H1 (cell line): ENCODE measurements at regions not wholly inside any gene's neighbourhood (a gene's known extent, or its start where the extent isn't known, plus 50 kb on each side); places are given as distances from the start of the nearest gene placed in this dataset.

Experiments used
- CTCF ChIA-PET: fragments of 300-600 bp; sonication (Branson Sonifier 250); formaldehyde crosslinking; loops from one replicate; lab custom pipeline; 2021; ENCODE audit not compliant: partially characterized antibody; lab: Charles Lee
- POLR2A ChIA-PET: fragments of 300-600 bp; sonication (Branson Sonifier 250); formaldehyde crosslinking; loops from one replicate; lab custom pipeline; 2021; ENCODE audit warnings: inconsistent platforms; ENCODE audit not compliant: partially characterized antibody; lab: Charles Lee
- DNase-seq, 2 experiments: peaks; one replicate each; pipeline versions ENCODE4 v3.0.0 to v3.0.0-alpha.2; 2010 to 2022; ENCODE audit warnings: low spot score in 2 of 2, low read depth in 1 of 2, mixed read lengths in 1 of 2
- FAIRE-seq: peaks from 2 replicates; lab custom pipeline; 2011; peaks lifted over from hg19 to GRCh38; lab: Jason Lieb, UNC
- H2AFZ ChIP-seq: 2 replicates; pipeline ENCODE4 v1.8.1; 2012; ENCODE audit warnings: low read length, inconsistent platforms
- H2AK5ac ChIP-seq: 2 replicates; pipeline ENCODE4 v1.6.1; 2013; ENCODE audit warnings: low read depth, low read length
- H2BK120ac ChIP-seq: replicated peaks from 2 replicates; pipeline ENCODE3; 2013; ENCODE audit warnings: low read depth, low read length, inconsistent platforms
- H2BK12ac ChIP-seq: 2 replicates; pipeline ENCODE4 v1.6.1; 2013; ENCODE audit warnings: low read depth, low read length
- H2BK15ac ChIP-seq: 2 replicates; pipeline ENCODE4 v1.6.1; 2013; ENCODE audit warnings: low read length
- H2BK20ac ChIP-seq: 2 replicates; pipeline ENCODE4 v1.6.1; 2013; ENCODE audit warnings: low read length
- H2BK5ac ChIP-seq: 2 replicates; pipeline ENCODE4 v1.6.1; 2013; ENCODE audit warnings: low read depth, low read length
- H3K14ac ChIP-seq: 2 replicates; pipeline ENCODE4 v1.6.1; 2013; ENCODE audit warnings: inconsistent platforms; ENCODE audit not compliant: insufficient read length
- H3K18ac ChIP-seq: 2 replicates; pipeline ENCODE4 v1.6.1; 2013; ENCODE audit warnings: low read length; ENCODE audit errors: extremely low read depth
- H3K23ac ChIP-seq: 2 replicates; pipeline ENCODE4 v1.6.1; 2013; ENCODE audit warnings: inconsistent platforms; ENCODE audit not compliant: insufficient read length
- H3K23me2 ChIP-seq: 2 replicates; pipeline ENCODE4 v1.6.1; 2013; ENCODE audit warnings: low read depth, low read length
- H3K27ac ChIP-seq: 2 replicates; pipeline ENCODE4 v1.6.1; 2011; ENCODE audit warnings: low read depth, low read length, inconsistent platforms
- H3K27me3 ChIP-seq, 4 experiments: replicated peaks in 1 of 4; 1 replicate in 1 of 4; 2 replicates in 3 of 4; pipeline versions ENCODE4 v1.6.1 to v1.8.1; 2011 to 2013; ENCODE audit warnings: low read length in 3 of 4, mild to moderate bottlenecking in 3 of 4, inconsistent platforms in 2 of 4, mixed read lengths in 2 of 4, moderate library complexity in 1 of 4; ENCODE audit not compliant: control insufficient read depth in 3 of 4, insufficient read depth in 3 of 4; ENCODE audit errors: extremely low read depth in 1 of 4
- H3K36me3 ChIP-seq, 4 experiments: 2 replicates each; pipeline versions ENCODE4 v1.6.1 to v1.8.1; 2011 to 2013; ENCODE audit warnings: mild to moderate bottlenecking in 4 of 4, low read length in 3 of 4, moderate library complexity in 2 of 4, control low read depth in 1 of 4, inconsistent platforms in 1 of 4; ENCODE audit not compliant: insufficient read depth in 4 of 4, control insufficient read depth in 2 of 4
- H3K4ac ChIP-seq: replicated peaks from 2 replicates; pipeline ENCODE3; 2013; ENCODE audit warnings: low read length, low read depth, mixed read lengths, inconsistent platforms; ENCODE audit not compliant: insufficient read length
- H3K4me1 ChIP-seq, 4 experiments: replicated peaks in 1 of 4; 1 replicate in 1 of 4; 2 replicates in 3 of 4; pipeline versions ENCODE4 v1.6.1 to v1.8.1; 2011 to 2013; ENCODE audit warnings: low read length in 3 of 4, inconsistent platforms in 2 of 4, mixed read lengths in 1 of 4; ENCODE audit not compliant: insufficient read depth in 4 of 4, control insufficient read depth in 3 of 4
- H3K4me2 ChIP-seq, 2 experiments: 2 replicates each; pipeline versions ENCODE4 v1.6.1 to v1.8.1; 2011 to 2013; ENCODE audit warnings: low read depth in 2 of 2, low read length in 2 of 2, control low read depth in 1 of 2, inconsistent platforms in 1 of 2, mild to moderate bottlenecking in 1 of 2; ENCODE audit not compliant: insufficient read depth in 1 of 2
- H3K4me3 ChIP-seq, 4 experiments: fragments of 200-600, 300-600 bp in 1 of 4; sonication (generic), shearing (Covaris generic), sonication (Bioruptor Twin) in 1 of 4; 2 replicates each; pipeline versions ENCODE4 v1.5.1 to v1.8.1; 2011 to 2016; ENCODE audit warnings: low read length in 4 of 4, low read depth in 3 of 4, control low read depth in 2 of 4, inconsistent platforms in 2 of 4, mild to moderate bottlenecking in 2 of 4, mixed read lengths in 1 of 4, moderate library complexity in 1 of 4; ENCODE audit not compliant: insufficient read depth in 2 of 4; ENCODE audit errors: extremely low read depth in 1 of 4
- H3K56ac ChIP-seq: replicated peaks from 2 replicates; pipeline ENCODE3; 2013; ENCODE audit warnings: low read depth, mild to moderate bottlenecking, mixed read lengths, low read length, inconsistent platforms; ENCODE audit not compliant: insufficient read length
- H3K79me1 ChIP-seq: 2 replicates; pipeline ENCODE4 v1.6.1; 2013; ENCODE audit warnings: low read depth, low read length, control low read depth
- H3K79me2 ChIP-seq, 2 experiments: 2 replicates each; pipeline versions ENCODE4 v1.6.1 to v1.8.1; 2012 to 2013; ENCODE audit warnings: low read length in 2 of 2, mild to moderate bottlenecking in 2 of 2, inconsistent platforms in 1 of 2; ENCODE audit not compliant: insufficient read depth in 2 of 2, control insufficient read depth in 1 of 2
- H3K9ac ChIP-seq, 4 experiments: replicated peaks in 1 of 4; 1 replicate in 1 of 4; 2 replicates in 3 of 4; pipeline versions ENCODE4 v1.6.1 to v1.8.1; 2011 to 2013; ENCODE audit warnings: low read depth in 3 of 4, low read length in 3 of 4, control low read depth in 2 of 4, mild to moderate bottlenecking in 2 of 4, moderate library complexity in 2 of 4, inconsistent platforms in 1 of 4; ENCODE audit errors: extremely low read depth in 1 of 4
- H3K9me3 ChIP-seq, 2 experiments: 2 replicates each; pipeline versions ENCODE4 v1.6.1 to v1.8.1; 2012 to 2013; ENCODE audit warnings: mild to moderate bottlenecking in 2 of 2, moderate library complexity in 2 of 2, control low read depth in 1 of 2, inconsistent platforms in 1 of 2, low read depth in 1 of 2, low read length in 1 of 2, mixed read lengths in 1 of 2; ENCODE audit not compliant: insufficient read depth in 2 of 2
- H4K20me1 ChIP-seq, 2 experiments: replicated peaks in 1 of 2; 2 replicates each; pipeline versions ENCODE3 to v1.8.1; 2011 to 2013; ENCODE audit warnings: inconsistent platforms in 2 of 2, low read length in 2 of 2, mild to moderate bottlenecking in 1 of 2; ENCODE audit not compliant: insufficient read depth in 2 of 2, control insufficient read depth in 1 of 2
- H4K5ac ChIP-seq: 2 replicates; pipeline ENCODE4 v1.6.1; 2013; ENCODE audit warnings: low read length, low read depth, mixed read lengths, inconsistent platforms; ENCODE audit not compliant: insufficient read length
- H4K8ac ChIP-seq: 2 replicates; pipeline ENCODE4 v1.8.0; 2013; ENCODE audit warnings: mild to moderate bottlenecking, moderate library complexity, low read length, inconsistent platforms; ENCODE audit not compliant: insufficient read depth; ENCODE audit errors: extremely low read depth
- H4K91ac ChIP-seq: replicated peaks from 2 replicates; pipeline ENCODE3; 2013; ENCODE audit warnings: low read length, mixed read lengths, inconsistent platforms; ENCODE audit not compliant: insufficient read length
- KDM5A ChIP-seq: fragments of 200-600 bp; IDR thresholded peaks from 2 replicates; pipeline ENCODE4 v1.7.1; 2012; ENCODE audit warnings: mild to moderate bottlenecking, low read length, inconsistent platforms, mixed read lengths
- RAD21 ChIP-seq, 2 experiments: IDR thresholded peaks in 1 of 2; conservative IDR thresholded peaks in 1 of 2; 2 replicates each; pipeline ENCODE4 v1.6.1; 2011; ENCODE audit warnings: low read depth in 2 of 2, low read length in 2 of 2, improper control_type of control experiment in 1 of 2, inconsistent platforms in 1 of 2, mild to moderate bottlenecking in 1 of 2, moderate library complexity in 1 of 2
- WGBS, 2 experiments: shearing (Covaris generic) in 1 of 2; methylation state at CpG; one replicate each; pipeline versions ENCODE4 v1.1.6 to v1.1.7; 2013 to 2015; ENCODE audit warnings: low lambda C conversion rate in 2 of 2, mixed read lengths in 2 of 2, inconsistent platforms in 1 of 2, low coverage in 1 of 2, missing lambda C conversion rate in 1 of 2; ENCODE audit not compliant: insufficient replicate concordance in 2 of 2, insufficient coverage in 1 of 2, insufficient read length in 1 of 2; ENCODE audit errors: extremely low coverage in 1 of 2, missing lambda C conversion rate in 1 of 2; 5-methylcytosine and 5-hydroxymethylcytosine counted together

DNA sequence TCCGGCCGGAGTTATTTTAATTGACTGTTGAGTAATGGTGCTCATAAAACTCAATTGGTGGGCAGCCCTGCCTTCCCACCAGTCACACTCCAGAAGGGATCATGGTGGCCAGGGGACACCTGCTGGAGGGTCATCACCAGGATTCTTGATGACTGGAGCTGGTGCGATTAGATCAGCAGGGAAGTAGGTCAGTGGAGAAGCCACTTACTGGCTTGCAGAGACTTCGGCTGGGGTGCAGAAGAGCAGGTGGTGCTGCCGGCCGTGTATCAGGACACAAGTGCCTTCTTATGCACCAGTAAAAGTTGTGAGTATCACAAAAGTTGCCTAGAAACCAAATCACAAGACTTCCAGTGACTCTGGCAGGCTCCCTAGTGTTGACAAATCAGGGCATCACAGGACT lies 82.6 kb upstream of the CHCHD3 start:
- no peak overlapping the region for H3K23ac ChIP-seq
- H4K20me1 ChIP-seq, result no peaks in the 10 kb centered on the region
- H2AK5ac ChIP-seq, result no peak overlapping the region
- no peak for FAIRE-seq
- 97% methylated on average over 6 of the region's 6 CpGs; no CpG with 5 or more reads in 1 of the 2 experiments for WGBS, 2 experiments
- no peak overlapping the region for H2BK12ac ChIP-seq
- no peak overlapping the region for H4K5ac ChIP-seq
- no peak overlapping the region for H2AFZ ChIP-seq
- H4K91ac ChIP-seq, result no peak overlapping the region
- no peak overlapping the region for H2BK5ac ChIP-seq
- H3K4ac ChIP-seq, result no peak overlapping the region
- no peak overlapping the region for H2BK20ac ChIP-seq
- H3K9me3 ChIP-seq, result no peaks in the 10 kb centered on the region
- H3K56ac ChIP-seq, result no peak overlapping the region
- no peak overlapping the region for H3K18ac ChIP-seq
- H2BK120ac ChIP-seq, result no peak overlapping the region
- H3K9ac ChIP-seq, result no peak overlapping the region
- no peak overlapping the region for H3K4me3 ChIP-seq
- H3K27ac ChIP-seq, result no peak overlapping the region
- no peaks in the 10 kb centered on the region for H3K79me2 ChIP-seq
- no peaks in the 10 kb centered on the region for H3K79me1 ChIP-seq
- no peak overlapping the region for H3K14ac ChIP-seq
- CTCF ChIA-PET, result no interaction called here
- no peaks in the 10 kb centered on the region for H3K36me3 ChIP-seq
- H3K23me2 ChIP-seq, result no peaks in the 10 kb centered on the region
- H4K8ac ChIP-seq, result no peak overlapping the region
- no peak for DNase-seq
- TF ChIP-seq RAD21 (IDR thresholded peaks at IDR 0.05 in 1 of 2, conservative IDR thresholded peaks at IDR 0.05 in 1 of 2; ENCODE audit: low read depth in 2 of 2, low read length in 2 of 2) (peak; percentile 17 to 42; a peak in 3 of 4 replicates), KDM5A (no peak)
- TF ChIP-seq, all 59 proteins: peak for 1
- Histone ChIP-seq H3K4me1 (peaks cover 0 to 3% (median 0%) of the 10 kb centered on the region in 4 experiments; a peak in 1 of 7 replicates), H2BK15ac (no peak overlapping the region), H3K27me3 (no peaks in the 10 kb centered on the region), H3K4me2 (no peak overlapping the region)
- POLR2A ChIA-PET, result no interaction called here
